Hepatocyte (in vitro differentiated cells): ENCODE measurements at regions not wholly inside any gene's neighbourhood (a gene's known extent, or its start where the extent isn't known, plus 50 kb on each side); places are given as distances from the start of the nearest gene placed in this dataset.

Experiments
- DNase-seq: peaks from one replicate; pipeline ENCODE4 v3.0.0-alpha.2; 2016; ENCODE audit warnings: low spot score
- H2AFZ ChIP-seq: fragments of 200-600 bp; sonication (generic); 2 replicates; pipeline ENCODE4 v1.6.0; 2016; ENCODE audit warnings: antibody characterized with exemption, mild to moderate bottlenecking
- H3K27ac ChIP-seq: fragments of 200-600 bp; sonication (generic); 2 replicates; pipeline ENCODE4 v1.5.1; 2016; ENCODE audit warnings: mild to moderate bottlenecking
- H3K27me3 ChIP-seq: fragments of 200-600 bp; sonication (generic); 2 replicates; pipeline ENCODE4 v1.6.1; 2016
- H3K36me3 ChIP-seq: fragments of 200-600 bp; sonication (generic); replicated peaks from 2 replicates; pipeline ENCODE4 v1.5.1; 2016; ENCODE audit warnings: low read depth; ENCODE audit not compliant: insufficient read depth
- H3K4me1 ChIP-seq: fragments of 200-600 bp; sonication (generic); 2 replicates; pipeline ENCODE4 v1.5.1; 2016; ENCODE audit warnings: mild to moderate bottlenecking, moderate library complexity; ENCODE audit not compliant: insufficient read depth
- H3K4me2 ChIP-seq: fragments of 200-600 bp; sonication (generic); 2 replicates; pipeline ENCODE4 v1.6.0; 2016
- H3K4me3 ChIP-seq: fragments of 200-600 bp; sonication (generic); 2 replicates; pipeline ENCODE4 v1.5.1; 2016; ENCODE audit warnings: mild to moderate bottlenecking
- H3K79me2 ChIP-seq: fragments of 200-600 bp; sonication (generic); 2 replicates; pipeline ENCODE4 v1.6.0; 2017; ENCODE audit warnings: mild to moderate bottlenecking
- H3K9me2 ChIP-seq: fragments of 200-600 bp; sonication (generic); replicated peaks from 2 replicates; pipeline ENCODE4 v1.6.0; 2017; ENCODE audit warnings: mild to moderate bottlenecking; ENCODE audit not compliant: insufficient read depth
- H3K9me3 ChIP-seq: fragments of 200-600 bp; sonication (generic); 2 replicates; pipeline ENCODE4 v1.5.1; 2016; ENCODE audit warnings: low read depth, mild to moderate bottlenecking
- H4K20me1 ChIP-seq: fragments of 200-600 bp; sonication (generic); 2 replicates; pipeline ENCODE4 v1.6.0; 2016; ENCODE audit warnings: mild to moderate bottlenecking; ENCODE audit not compliant: insufficient read depth, poor library complexity, severe bottlenecking
- EZH2 ChIP-seq: fragments of 200-600 bp; sonication (generic); IDR thresholded peaks from 2 replicates; pipeline ENCODE4 v1.6.1; 2016; ENCODE audit warnings: antibody characterized with exemption, mild to moderate bottlenecking, borderline replicate concordance
- EZH2phosphoT487 ChIP-seq: fragments of 200-600 bp; sonication (generic); IDR thresholded peaks from one replicate; pipeline ENCODE4 v1.6.1; 2018; ENCODE audit warnings: antibody characterized with exemption, mild to moderate bottlenecking, low read depth, moderate library complexity; ENCODE audit not compliant: unreplicated experiment, severe bottlenecking
- WGBS: methylation state at CpG from one replicate; pipeline ENCODE4 v1.1.6; 2016; ENCODE audit warnings: low lambda C conversion rate; ENCODE audit errors: missing lambda C conversion rate; 5-methylcytosine and 5-hydroxymethylcytosine counted together
- TF ChIP-seq, protein P1 (sequence below): fragments of 200-600 bp; sonication (generic); IDR thresholded peaks from 2 replicates; pipeline ENCODE4 v1.5.1; 2016; ENCODE audit warnings: antibody characterized with exemption, mild to moderate bottlenecking; ENCODE audit not compliant: poor library complexity

GRCh38 chr18:38067086-38067485, 501.5 kb upstream of the CELF4 start:
- Histone ChIP-seq H3K27ac (no peak overlapping the region), H3K79me2 (no peaks in the 10 kb centered on the region), H4K20me1 (no peaks in the 10 kb centered on the region), H3K4me2 (no peak overlapping the region), H3K9me3 (no peaks in the 10 kb centered on the region), H2AFZ (no peak overlapping the region), H3K4me1 (no peaks in the 10 kb centered on the region), H3K9me2 (no peaks in the 10 kb centered on the region), H3K4me3 (no peak overlapping the region), H3K27me3 (no peaks in the 10 kb centered on the region), H3K36me3 (no peaks in the 10 kb centered on the region)
- TF ChIP-seq EZH2 (no peak), EZH2phosphoT487 (no peak)
- TF ChIP-seq, protein P1, sequence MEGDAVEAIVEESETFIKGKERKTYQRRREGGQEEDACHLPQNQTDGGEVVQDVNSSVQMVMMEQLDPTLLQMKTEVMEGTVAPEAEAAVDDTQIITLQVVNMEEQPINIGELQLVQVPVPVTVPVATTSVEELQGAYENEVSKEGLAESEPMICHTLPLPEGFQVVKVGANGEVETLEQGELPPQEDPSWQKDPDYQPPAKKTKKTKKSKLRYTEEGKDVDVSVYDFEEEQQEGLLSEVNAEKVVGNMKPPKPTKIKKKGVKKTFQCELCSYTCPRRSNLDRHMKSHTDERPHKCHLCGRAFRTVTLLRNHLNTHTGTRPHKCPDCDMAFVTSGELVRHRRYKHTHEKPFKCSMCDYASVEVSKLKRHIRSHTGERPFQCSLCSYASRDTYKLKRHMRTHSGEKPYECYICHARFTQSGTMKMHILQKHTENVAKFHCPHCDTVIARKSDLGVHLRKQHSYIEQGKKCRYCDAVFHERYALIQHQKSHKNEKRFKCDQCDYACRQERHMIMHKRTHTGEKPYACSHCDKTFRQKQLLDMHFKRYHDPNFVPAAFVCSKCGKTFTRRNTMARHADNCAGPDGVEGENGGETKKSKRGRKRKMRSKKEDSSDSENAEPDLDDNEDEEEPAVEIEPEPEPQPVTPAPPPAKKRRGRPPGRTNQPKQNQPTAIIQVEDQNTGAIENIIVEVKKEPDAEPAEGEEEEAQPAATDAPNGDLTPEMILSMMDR, result no peak
- WGBS, result 93% methylated on average over 1 of the region's 1 CpG
- DNase-seq, result no peak

DNA sequence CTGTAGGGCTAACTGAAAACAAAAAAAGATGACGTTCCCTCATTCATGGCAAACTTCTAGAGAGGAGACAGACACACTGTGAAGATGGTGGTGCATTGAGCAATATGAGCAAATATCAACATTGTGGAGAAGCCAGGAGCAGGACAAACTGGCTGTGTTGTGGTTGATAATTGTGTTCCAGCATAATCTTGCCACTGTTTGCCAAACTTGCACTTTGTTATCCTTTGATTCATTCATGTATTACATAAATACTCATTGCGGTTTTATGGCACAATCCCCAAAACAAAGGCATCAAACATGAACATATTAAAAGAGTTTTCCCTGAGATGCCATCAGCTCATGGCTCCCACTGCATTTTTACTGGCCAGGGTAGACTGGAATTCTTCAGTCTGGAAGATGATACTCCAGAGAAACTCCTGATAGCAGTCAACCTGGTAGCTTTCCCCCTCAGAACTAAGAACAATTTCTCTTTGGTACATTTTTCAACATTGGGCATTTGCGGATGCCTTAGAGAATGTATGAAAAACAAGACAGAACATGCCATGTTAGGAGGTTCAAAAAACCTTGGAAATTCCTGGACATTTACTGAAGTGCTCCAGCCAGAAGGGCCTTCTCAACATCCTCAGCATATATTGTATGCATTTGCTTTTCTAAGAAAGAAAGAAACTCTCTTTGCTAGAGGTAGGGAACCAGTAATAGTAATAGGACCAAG, 487.4 kb upstream of the CELF4 start:
- Histone ChIP-seq H3K27ac (no peak overlapping the region), H3K9me3 (no peaks in the 10 kb centered on the region), H3K27me3 (no peaks in the 10 kb centered on the region), H4K20me1 (no peaks in the 10 kb centered on the region), H3K9me2 (no peaks in the 10 kb centered on the region), H3K4me1 (no peaks in the 10 kb centered on the region), H3K4me3 (no peak overlapping the region), H3K79me2 (no peaks in the 10 kb centered on the region), H3K36me3 (no peaks in the 10 kb centered on the region), H3K4me2 (no peak overlapping the region), H2AFZ (no peak overlapping the region)
- TF ChIP-seq, protein P1, result no peak
- TF ChIP-seq EZH2 (no peak), EZH2phosphoT487 (no peak)
- DNase-seq, result no peak
- 85% methylated on average over 3 of the region's 3 CpGs for WGBS

DNA sequence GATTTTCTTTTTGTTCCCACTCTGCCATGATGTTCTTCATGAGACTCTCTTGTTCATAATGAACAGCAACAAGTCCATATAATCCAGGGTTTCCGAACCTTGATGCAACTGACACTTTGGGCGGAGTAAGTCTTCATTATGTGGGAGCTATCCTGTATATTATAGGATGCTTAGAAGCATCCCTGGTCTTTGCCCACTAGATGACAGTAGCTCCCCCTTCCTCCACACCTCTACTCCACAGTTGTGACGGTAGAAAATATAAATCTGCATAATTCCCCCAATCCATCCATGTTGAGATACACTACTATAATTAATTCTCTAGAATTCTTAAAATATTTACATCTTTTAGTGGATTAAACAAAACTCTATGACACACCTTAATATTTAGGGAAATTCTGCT, 482.2 kb upstream of the CELF4 start:
- H3K36me3 ChIP-seq, result no peaks in the 10 kb centered on the region
- no peak overlapping the region for H2AFZ ChIP-seq
- no peak for DNase-seq
- H3K27me3 ChIP-seq, result no peaks in the 10 kb centered on the region
- H3K4me1 ChIP-seq, result peaks cover 4% of the 10 kb centered on the region
- H3K9me2 ChIP-seq, result no peaks in the 10 kb centered on the region
- H4K20me1 ChIP-seq, result no peaks in the 10 kb centered on the region
- TF ChIP-seq, protein P1, result peak; percentile 27
- TF ChIP-seq EZH2phosphoT487, result no peak
- WGBS, result 67% methylated on average over 3 of the region's 3 CpGs
- no peak overlapping the region for H3K4me3 ChIP-seq
- H3K79me2 ChIP-seq, result no peaks in the 10 kb centered on the region
- H3K27ac ChIP-seq, result no peak overlapping the region
- no peaks in the 10 kb centered on the region for H3K9me3 ChIP-seq
- H3K4me2 ChIP-seq, result no peak overlapping the region
